AG09319 (cell line): ENCODE measurements at regions not wholly inside any gene's neighbourhood (a gene's known extent, or its start where the extent isn't known, plus 50 kb on each side); places are given as distances from the start of the nearest gene placed in this dataset.

Experiments
- DNase-seq: peaks from one replicate; pipeline ENCODE4 v3.0.0-alpha.2; 2010; ENCODE audit warnings: low read depth; ENCODE audit errors: extremely low read depth
- CTCF ChIP-seq: IDR thresholded peaks from 2 replicates; pipeline ENCODE4 v1.5.1; 2011; ENCODE audit warnings: low read depth, mild to moderate bottlenecking, inconsistent platforms, low read length, moderate library complexity

- DNase-seq: no peak
- no peak for TF ChIP-seq CTCF
Observed at GRCh38 chr10:78307576-78307975, 273.9 kb downstream of the RPS24 start.

GRCh38 chr10:78309536-78310237 lies 276.0 kb downstream of the RPS24 start:
- TF ChIP-seq CTCF: no peak
- DNase-seq: no peak

GRCh38 chr10:78310481-78311080 lies 276.9 kb downstream of the RPS24 start:
- no peak for TF ChIP-seq CTCF

GRCh38 chr10:78312197-78313047 lies 278.8 kb downstream of the RPS24 start:
- TF ChIP-seq CTCF: no peak
- DNase-seq: no peak

More at GRCh38 chr10:78310481-78311080, 276.9 kb downstream of the RPS24 start:
- no peak for DNase-seq

GRCh38 chr10:78313048-78313381 lies 279.4 kb downstream of the RPS24 start:
- no peak for TF ChIP-seq CTCF
- no peak for DNase-seq

- DNase-seq: no peak
- TF ChIP-seq CTCF: no peak
Observed at GRCh38 chr10:78313636-78314035, 280.0 kb downstream of the RPS24 start.

GRCh38 chr10:78314651-78315050 lies 281.0 kb downstream of the RPS24 start:
- TF ChIP-seq CTCF: no peak
- DNase-seq: no peak
